ENCODE measurements at regions not wholly inside any gene's neighbourhood (a gene's known extent, or its start where the extent isn't known, plus 50 kb on each side); places are given as distances from the start of the nearest gene placed in this dataset.

GRCh38 chr1:95311762-95312161, 77.8 kb downstream of the RWDD3 start:
- Histone ChIP-seq H3K27me3 (ENCODE audit: control insufficient read depth, extremely low read depth, insufficient read depth, low read length) (peaks cover 18% of the 10 kb centered on the region), H2AFZ (ENCODE audit: control insufficient read depth, low read length) (no peak overlapping the region), H3K9me3 (ENCODE audit: control insufficient read depth, low read depth, low read length) (no peaks in the 10 kb centered on the region), H3K36me3 (ENCODE audit: control insufficient read depth in 2 of 2, extremely low read depth in 1 of 2, insufficient read depth in 2 of 2, low read length in 2 of 2) (no peaks in the 10 kb centered on the region), H3K9ac (ENCODE audit: control insufficient read depth, extremely low read depth, insufficient read depth, low read length) (no peak overlapping the region), H4K20me1 (ENCODE audit: control insufficient read depth, extremely low read depth, insufficient read depth, low read length) (no peaks in the 10 kb centered on the region), H3K79me2 (ENCODE audit: control insufficient read depth, insufficient read depth, low read length) (no peaks in the 10 kb centered on the region), H3K4me1 (ENCODE audit: control insufficient read depth, extremely low read depth, insufficient read depth, low read length) (no peaks in the 10 kb centered on the region), H3K9me1 (ENCODE audit: control insufficient read depth, extremely low read depth, insufficient read depth, low read length) (no peaks in the 10 kb centered on the region), H3K4me3 (ENCODE audit: control insufficient read depth in 2 of 3, extremely low read depth in 1 of 3, insufficient read depth in 2 of 3, low read depth in 1 of 3, low read length in 3 of 3) (no peak overlapping the region), H3K4me2 (ENCODE audit: control insufficient read depth, extremely low read depth, insufficient read depth, low read depth, low read length) (no peak overlapping the region), H3K27ac (ENCODE audit: control insufficient read depth, insufficient read depth, low read length) (no peak overlapping the region)
- dilution Hi-C loops (cut with MboI; ENCODE audit: extremely low pct_ligation_motif_present, low sequenced_read_pairs), result no loop called here
- TF ChIP-seq CTCF (optimal IDR thresholded peaks at IDR 0.05 in 1 of 3, IDR thresholded peaks at IDR 0.05 in 1 of 3, conservative IDR thresholded peaks at IDR 0.05 in 1 of 3; ENCODE audit: extremely low read depth in 1 of 3, insufficient read depth in 2 of 3, low read length in 3 of 3), result no peak
- TF ChIP-seq EZH2 (IDR thresholded peaks at IDR 0.05; ENCODE audit: low read length), result no peak
- DNase-seq (ENCODE audit: low read depth, low spot score) (no peak), FAIRE-seq (no peak)

GRCh38 chr1:95312181-95312580, 78.2 kb downstream of the RWDD3 start:
- Histone ChIP-seq H3K79me2 (ENCODE audit: control insufficient read depth, insufficient read depth, low read length) (no peaks in the 10 kb centered on the region), H3K36me3 (ENCODE audit: control insufficient read depth in 2 of 2, extremely low read depth in 1 of 2, insufficient read depth in 2 of 2, low read length in 2 of 2) (no peaks in the 10 kb centered on the region), H3K9ac (ENCODE audit: control insufficient read depth, extremely low read depth, insufficient read depth, low read length) (no peak overlapping the region), H3K27ac (ENCODE audit: control insufficient read depth, insufficient read depth, low read length) (no peak overlapping the region), H2AFZ (ENCODE audit: control insufficient read depth, low read length) (no peak overlapping the region), H3K9me3 (ENCODE audit: control insufficient read depth, low read depth, low read length) (no peaks in the 10 kb centered on the region), H3K9me1 (ENCODE audit: control insufficient read depth, extremely low read depth, insufficient read depth, low read length) (no peaks in the 10 kb centered on the region), H3K4me3 (ENCODE audit: control insufficient read depth in 2 of 3, extremely low read depth in 1 of 3, insufficient read depth in 2 of 3, low read depth in 1 of 3, low read length in 3 of 3) (no peak overlapping the region), H4K20me1 (ENCODE audit: control insufficient read depth, extremely low read depth, insufficient read depth, low read length) (no peaks in the 10 kb centered on the region), H3K4me1 (ENCODE audit: control insufficient read depth, extremely low read depth, insufficient read depth, low read length) (no peaks in the 10 kb centered on the region), H3K27me3 (ENCODE audit: control insufficient read depth, extremely low read depth, insufficient read depth, low read length) (peaks cover 18% of the 10 kb centered on the region), H3K4me2 (ENCODE audit: control insufficient read depth, extremely low read depth, insufficient read depth, low read depth, low read length) (no peak overlapping the region)
- FAIRE-seq, result no peak
- no peak for DNase-seq (ENCODE audit: low read depth, low spot score)
- dilution Hi-C loops (cut with MboI; ENCODE audit: extremely low pct_ligation_motif_present, low sequenced_read_pairs), result no loop called here
- TF ChIP-seq CTCF (optimal IDR thresholded peaks at IDR 0.05 in 1 of 3, IDR thresholded peaks at IDR 0.05 in 1 of 3, conservative IDR thresholded peaks at IDR 0.05 in 1 of 3; ENCODE audit: extremely low read depth in 1 of 3, insufficient read depth in 2 of 3, low read length in 3 of 3), result no peak
- TF ChIP-seq EZH2 (IDR thresholded peaks at IDR 0.05; ENCODE audit: low read length), result no peak

Data from keratinocyte (primary cell).